ENCODE measurements at regions not wholly inside any gene's neighbourhood (a gene's known extent, or its start where the extent isn't known, plus 50 kb on each side); places are given as distances from the start of the nearest gene placed in this dataset.
"Not testable (repeated sequence)": the region's sequence is repeated elsewhere in the genome, so short reads cannot be mapped to it uniquely, and the experiment has no call there.

GRCh38 chr5:153352685-153353219 is 137.7 kb upstream of the GRIA1 start:
- peak overlapping the region; percentile 65 for H3K4me3 Mint-ChIP-seq
- peak overlapping the region; percentile 38 for H3K27ac Mint-ChIP-seq
- DNase-seq (ENCODE audit: low spot score) = peak; percentile 32
- H3K9me3 Mint-ChIP-seq = peaks cover 6% of the 10 kb centered on the region
- H3K4me1 Mint-ChIP-seq (ENCODE audit: low read depth) = peaks cover 16% of the 10 kb centered on the region
- H3K36me3 Mint-ChIP-seq (ENCODE audit: low read depth) = no peaks in the 10 kb centered on the region
- peaks cover 14% of the 10 kb centered on the region for H3K27me3 Mint-ChIP-seq (ENCODE audit: low read depth)

GRCh38 chr5:153357493-153358112 is 132.9 kb upstream of the GRIA1 start:
- Mint-ChIP-seq H3K9me3 (peaks cover 9% of the 10 kb centered on the region), H3K4me3 (no peak overlapping the region), H3K27ac (no peak overlapping the region), H3K36me3 (ENCODE audit: low read depth) (no peaks in the 10 kb centered on the region), H3K4me1 (ENCODE audit: low read depth) (peaks cover 18% of the 10 kb centered on the region), H3K27me3 (ENCODE audit: low read depth) (peaks cover 2% of the 10 kb centered on the region)
- DNase-seq (ENCODE audit: low spot score) = no peak

- DNase-seq (ENCODE audit: low spot score) = no peak
- H3K9me3 Mint-ChIP-seq = peaks cover 9% of the 10 kb centered on the region
- H3K36me3 Mint-ChIP-seq (ENCODE audit: low read depth) = no peaks in the 10 kb centered on the region
- peak overlapping the region; percentile 14 for H3K27ac Mint-ChIP-seq
- peaks cover 2% of the 10 kb centered on the region for H3K27me3 Mint-ChIP-seq (ENCODE audit: low read depth)
- H3K4me1 Mint-ChIP-seq (ENCODE audit: low read depth) = peaks cover 9% of the 10 kb centered on the region
- H3K4me3 Mint-ChIP-seq = no peak overlapping the region
These were observed 132.0 kb upstream of the GRIA1 start for GRCh38 chr5:153358315-153358976.

GRCh38 chr5:153360860-153361259 is 129.6 kb upstream of the GRIA1 start:
- no peak for DNase-seq (ENCODE audit: low spot score)
- no peak overlapping the region for H3K4me3 Mint-ChIP-seq

GRCh38 chr5:153361735-153362409 is 128.6 kb upstream of the GRIA1 start:
- no peaks in the 10 kb centered on the region for H3K36me3 Mint-ChIP-seq (ENCODE audit: low read depth)
- no peak overlapping the region for H3K4me3 Mint-ChIP-seq
- H3K4me1 Mint-ChIP-seq (ENCODE audit: low read depth) = peaks cover 8% of the 10 kb centered on the region
- H3K9me3 Mint-ChIP-seq = peaks cover 9% of the 10 kb centered on the region
- peaks cover 2% of the 10 kb centered on the region for H3K27me3 Mint-ChIP-seq (ENCODE audit: low read depth)
- H3K27ac Mint-ChIP-seq = no peak overlapping the region
- DNase-seq (ENCODE audit: low spot score) = no peak

More at GRCh38 chr5:153360860-153361259, 129.6 kb upstream of the GRIA1 start:
- Mint-ChIP-seq H3K27me3 (ENCODE audit: low read depth) (peaks cover 2% of the 10 kb centered on the region), H3K4me1 (ENCODE audit: low read depth) (peaks cover 8% of the 10 kb centered on the region), H3K27ac (no peak overlapping the region), H3K9me3 (peaks cover 9% of the 10 kb centered on the region), H3K36me3 (ENCODE audit: low read depth) (no peaks in the 10 kb centered on the region)

- DNase-seq (ENCODE audit: low spot score) = no peak
- Mint-ChIP-seq H3K27ac (no peak overlapping the region), H3K27me3 (ENCODE audit: low read depth) (peaks cover 2% of the 10 kb centered on the region), H3K4me3 (no peak overlapping the region), H3K36me3 (ENCODE audit: low read depth) (no peaks in the 10 kb centered on the region), H3K4me1 (ENCODE audit: low read depth) (no peaks in the 10 kb centered on the region), H3K9me3 (no peaks in the 10 kb centered on the region)
These were observed 124.9 kb upstream of the GRIA1 start for GRCh38 chr5:153365547-153365946.

- no peaks in the 10 kb centered on the region for H3K36me3 Mint-ChIP-seq (ENCODE audit: low read depth)
- no peaks in the 10 kb centered on the region for H3K9me3 Mint-ChIP-seq
- H3K27ac Mint-ChIP-seq = no peak overlapping the region
- no peak for DNase-seq (ENCODE audit: low spot score)
- H3K4me1 Mint-ChIP-seq (ENCODE audit: low read depth) = no peaks in the 10 kb centered on the region
- H3K4me3 Mint-ChIP-seq = no peak overlapping the region
- no peaks in the 10 kb centered on the region for H3K27me3 Mint-ChIP-seq (ENCODE audit: low read depth)
These were observed 123.0 kb upstream of the GRIA1 start for GRCh38 chr5:153367466-153367865.

GRCh38 chr5:153372425-153373129 is 117.9 kb upstream of the GRIA1 start:
- no peaks in the 10 kb centered on the region for H3K9me3 Mint-ChIP-seq
- no peak overlapping the region for H3K27ac Mint-ChIP-seq
- no peak for DNase-seq (ENCODE audit: low spot score)
- H3K27me3 Mint-ChIP-seq (ENCODE audit: low read depth) = no peaks in the 10 kb centered on the region
- no peaks in the 10 kb centered on the region for H3K36me3 Mint-ChIP-seq (ENCODE audit: low read depth)
- H3K4me3 Mint-ChIP-seq = no peak overlapping the region
- H3K4me1 Mint-ChIP-seq (ENCODE audit: low read depth) = no peaks in the 10 kb centered on the region

- no peak for DNase-seq (ENCODE audit: low spot score)
- Mint-ChIP-seq H3K36me3 (ENCODE audit: low read depth) (no peaks in the 10 kb centered on the region), H3K9me3 (no peaks in the 10 kb centered on the region), H3K27ac (no peak overlapping the region), H3K4me3 (no peak overlapping the region), H3K4me1 (ENCODE audit: low read depth) (no peaks in the 10 kb centered on the region), H3K27me3 (ENCODE audit: low read depth) (no peaks in the 10 kb centered on the region)
These were observed 117.4 kb upstream of the GRIA1 start for GRCh38 chr5:153373130-153373498.

GRCh38 chr5:153381630-153382029 is 108.8 kb upstream of the GRIA1 start:
- not testable (repeated sequence) for DNase-seq (ENCODE audit: low spot score); H3K4me3 Mint-ChIP-seq; H3K27ac Mint-ChIP-seq; H3K4me1 Mint-ChIP-seq (ENCODE audit: low read depth); H3K27me3 Mint-ChIP-seq (ENCODE audit: low read depth); H3K36me3 Mint-ChIP-seq (ENCODE audit: low read depth)
- H3K9me3 Mint-ChIP-seq = peaks cover 22% of the 10 kb centered on the region

- DNase-seq (ENCODE audit: low spot score) = no peak
- Mint-ChIP-seq H3K27ac (no peak overlapping the region), H3K4me3 (no peak overlapping the region), H3K36me3 (ENCODE audit: low read depth) (no peaks in the 10 kb centered on the region), H3K27me3 (ENCODE audit: low read depth) (no peaks in the 10 kb centered on the region), H3K4me1 (ENCODE audit: low read depth) (no peaks in the 10 kb centered on the region), H3K9me3 (no peaks in the 10 kb centered on the region)
These were observed 99.9 kb upstream of the GRIA1 start for GRCh38 chr5:153390569-153390968.

GRCh38 chr5:153399595-153399994 is 90.9 kb upstream of the GRIA1 start:
- Mint-ChIP-seq H3K4me1 (ENCODE audit: low read depth) (no peaks in the 10 kb centered on the region), H3K27me3 (ENCODE audit: low read depth) (no peaks in the 10 kb centered on the region)
- DNase-seq (ENCODE audit: low spot score) = no peak

GRCh38 chr5:153400931-153401330 is 89.5 kb upstream of the GRIA1 start:
- H3K27me3 Mint-ChIP-seq (ENCODE audit: low read depth) = no peaks in the 10 kb centered on the region
- H3K9me3 Mint-ChIP-seq = no peaks in the 10 kb centered on the region
- H3K4me1 Mint-ChIP-seq (ENCODE audit: low read depth) = no peaks in the 10 kb centered on the region
- H3K4me3 Mint-ChIP-seq = no peak overlapping the region
- no peak for DNase-seq (ENCODE audit: low spot score)
- no peak overlapping the region for H3K27ac Mint-ChIP-seq
- H3K36me3 Mint-ChIP-seq (ENCODE audit: low read depth) = no peaks in the 10 kb centered on the region

More at GRCh38 chr5:153399595-153399994, 90.9 kb upstream of the GRIA1 start:
- no peak overlapping the region for H3K27ac Mint-ChIP-seq
- H3K4me3 Mint-ChIP-seq = no peak overlapping the region
- no peaks in the 10 kb centered on the region for H3K36me3 Mint-ChIP-seq (ENCODE audit: low read depth)
- H3K9me3 Mint-ChIP-seq = no peaks in the 10 kb centered on the region

GRCh38 chr5:153402550-153402949 is 87.9 kb upstream of the GRIA1 start:
- Mint-ChIP-seq H3K4me3 (no peak overlapping the region), H3K27ac (no peak overlapping the region), H3K9me3 (no peaks in the 10 kb centered on the region), H3K4me1 (ENCODE audit: low read depth) (no peaks in the 10 kb centered on the region), H3K36me3 (ENCODE audit: low read depth) (no peaks in the 10 kb centered on the region), H3K27me3 (ENCODE audit: low read depth) (no peaks in the 10 kb centered on the region)
- no peak for DNase-seq (ENCODE audit: low spot score)
